Breast epithelium (tissue), 4 donors: ENCODE measurements at regions not wholly inside any gene's neighbourhood (a gene's known extent, or its start where the extent isn't known, plus 50 kb on each side); places are given as distances from the start of the nearest gene placed in this dataset.

Experiments used
- DNase-seq, 2 donors: peaks; one replicate each; pipeline ENCODE4 v3.0.0-alpha.2; 2019; ENCODE audit warnings: low spot score in 2 of 2
- H3K27ac ChIP-seq, 2 donors: fragments of 200-600 bp; sonication (generic) in 1 of 2; one replicate each; pipeline ENCODE4 v1.5.1; 2016 to 2019; ENCODE audit warnings: mild to moderate bottlenecking in 1 of 2
- H3K27me3 ChIP-seq, 2 donors: fragments of 200-600 bp; sonication (generic) in 1 of 2; one replicate each; pipeline versions ENCODE4 v1.5.1 to v1.6.0; 2017 to 2019; ENCODE audit warnings: control low read depth in 1 of 2, mild to moderate bottlenecking in 1 of 2
- H3K36me3 ChIP-seq: fragments of 200-600 bp; one replicate; pipeline ENCODE4 v1.5.1; 2019
- H3K4me1 ChIP-seq, 2 donors: fragments of 200-600 bp; sonication (generic); one replicate each; pipeline ENCODE4 v1.5.1; 2016 to 2019; ENCODE audit warnings: control low read depth in 1 of 2
- H3K4me3 ChIP-seq, 3 donors: fragments of 200-600 bp; sonication (generic); 1 replicate in 2 of 3; 2 replicates in 1 of 3; pipeline ENCODE4 v1.5.1; 2016 to 2019; ENCODE audit warnings: mild to moderate bottlenecking in 3 of 3, moderate library complexity in 2 of 3
- H3K9me3 ChIP-seq, 2 donors: fragments of 200-600 bp; sonication (generic) in 1 of 2; one replicate each; pipeline ENCODE4 v1.5.1; 2016 to 2019; ENCODE audit warnings: control low read depth in 1 of 2
- POLR2A ChIP-seq: fragments of 450-650 bp; IDR thresholded peaks from one replicate; pipeline ENCODE4 v1.6.1; 2016; ENCODE audit warnings: antibody characterized with exemption, mild to moderate bottlenecking, moderate library complexity
- POLR2AphosphoS5 ChIP-seq, 3 donors: sonication (generic); formaldehyde crosslinking; IDR thresholded peaks; one replicate each; pipeline ENCODE4 v1.6.1; 2017; ENCODE audit warnings: antibody characterized with exemption in 3 of 3
- intact Hi-C: fragments of 100-400 bp; cut with DNase I; formaldehyde crosslinking; loops from one replicate; pipeline ENCODE4 v1.15.1; 2023; ENCODE audit warnings: low total_unique reads
- TF ChIP-seq, protein P1 (sequence below), 3 donors: fragments of 450-650 bp; IDR thresholded peaks; one replicate each; pipeline ENCODE4 v1.5.1; 2016 to 2017; ENCODE audit warnings: antibody characterized with exemption in 3 of 3, mild to moderate bottlenecking in 3 of 3, moderate library complexity in 3 of 3

- TF ChIP-seq POLR2A (no peak), POLR2AphosphoS5 (IDR thresholded peaks at IDR 0.05) (no peak)
- TF ChIP-seq, protein P1, sequence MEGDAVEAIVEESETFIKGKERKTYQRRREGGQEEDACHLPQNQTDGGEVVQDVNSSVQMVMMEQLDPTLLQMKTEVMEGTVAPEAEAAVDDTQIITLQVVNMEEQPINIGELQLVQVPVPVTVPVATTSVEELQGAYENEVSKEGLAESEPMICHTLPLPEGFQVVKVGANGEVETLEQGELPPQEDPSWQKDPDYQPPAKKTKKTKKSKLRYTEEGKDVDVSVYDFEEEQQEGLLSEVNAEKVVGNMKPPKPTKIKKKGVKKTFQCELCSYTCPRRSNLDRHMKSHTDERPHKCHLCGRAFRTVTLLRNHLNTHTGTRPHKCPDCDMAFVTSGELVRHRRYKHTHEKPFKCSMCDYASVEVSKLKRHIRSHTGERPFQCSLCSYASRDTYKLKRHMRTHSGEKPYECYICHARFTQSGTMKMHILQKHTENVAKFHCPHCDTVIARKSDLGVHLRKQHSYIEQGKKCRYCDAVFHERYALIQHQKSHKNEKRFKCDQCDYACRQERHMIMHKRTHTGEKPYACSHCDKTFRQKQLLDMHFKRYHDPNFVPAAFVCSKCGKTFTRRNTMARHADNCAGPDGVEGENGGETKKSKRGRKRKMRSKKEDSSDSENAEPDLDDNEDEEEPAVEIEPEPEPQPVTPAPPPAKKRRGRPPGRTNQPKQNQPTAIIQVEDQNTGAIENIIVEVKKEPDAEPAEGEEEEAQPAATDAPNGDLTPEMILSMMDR (IDR thresholded peaks at IDR 0.05) = no peak
- Histone ChIP-seq H3K9me3 (peaks cover 0 to 17% of the 10 kb centered on the region in 2 donors), H3K27me3 (peaks cover 0 to 14% of the 10 kb centered on the region in 2 donors), H3K27ac (no peak overlapping the region), H3K4me1 (no peaks in the 10 kb centered on the region), H3K4me3 (no peak overlapping the region), H3K36me3 (no peaks in the 10 kb centered on the region)
- intact Hi-C loops = no loop called here
- no peak for DNase-seq
Observed at GRCh38 chrX:101999644-102000539, 68.1 kb upstream of the ZMAT1 start.

DNA sequence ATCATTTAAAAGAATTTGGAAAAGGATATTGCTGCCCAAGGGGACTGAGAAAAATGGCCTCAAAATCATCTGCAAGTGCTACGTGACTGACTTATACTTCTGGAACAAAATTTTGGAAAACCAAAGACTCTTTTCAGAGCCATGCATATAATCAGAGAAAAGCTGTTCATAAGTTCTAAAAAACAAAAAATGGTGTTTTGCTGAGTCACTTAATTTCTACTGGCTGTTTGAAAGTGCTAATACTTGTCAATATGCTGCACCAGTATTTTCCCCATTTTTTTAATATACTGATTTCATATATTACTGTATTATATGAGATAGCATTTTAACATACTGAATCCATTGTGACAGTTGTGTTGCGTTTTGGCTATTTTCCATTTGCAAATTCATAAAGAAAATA lies 61.5 kb upstream of the ZMAT1 start:
- intact Hi-C loops = no loop called here
- H3K9me3 ChIP-seq = no peaks in the 10 kb centered on the region
- TF ChIP-seq POLR2A = no peak
- no peak overlapping the region for H3K4me3 ChIP-seq
- DNase-seq = no peak
- H3K36me3 ChIP-seq = no peaks in the 10 kb centered on the region
- peaks cover 0 to 3% of the 10 kb centered on the region in 2 donors for H3K27me3 ChIP-seq
- no peak overlapping the region for H3K27ac ChIP-seq
- no peaks in the 10 kb centered on the region for H3K4me1 ChIP-seq

DNA sequence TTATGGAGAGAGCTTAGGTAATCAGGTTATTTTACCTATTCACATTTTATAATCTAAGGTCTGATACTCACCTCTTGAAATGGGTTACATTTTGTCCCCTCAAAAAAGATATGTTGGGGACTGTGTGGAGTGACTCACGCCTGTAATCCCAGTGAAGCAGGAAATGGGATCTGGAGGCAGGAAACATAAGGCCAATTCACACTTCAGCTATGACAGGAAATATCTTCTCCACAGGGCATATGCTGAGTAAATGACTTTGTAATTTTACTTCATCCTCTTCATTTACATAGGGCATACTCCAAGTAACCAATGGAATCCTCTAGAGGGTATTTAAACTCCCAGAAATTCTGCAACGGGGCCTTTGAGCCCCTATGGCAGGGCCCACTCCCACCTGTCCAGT lies 54.8 kb upstream of the ZMAT1 start:
- TF ChIP-seq, protein P1 (IDR thresholded peaks at IDR 0.05) = no peak
- no peak for TF ChIP-seq POLR2AphosphoS5 (IDR thresholded peaks at IDR 0.05)
- TF ChIP-seq POLR2A = no peak
- Histone ChIP-seq H3K27ac (no peak overlapping the region), H3K27me3 (peaks cover 0 to 19% of the 10 kb centered on the region in 2 donors), H3K36me3 (no peaks in the 10 kb centered on the region), H3K4me1 (no peaks in the 10 kb centered on the region), H3K9me3 (no peaks in the 10 kb centered on the region), H3K4me3 (no peak overlapping the region)
- intact Hi-C loops = no loop called here
- DNase-seq = no peak
